HFFc6 (cell line): ENCODE measurements at regions not wholly inside any gene's neighbourhood (a gene's known extent, or its start where the extent isn't known, plus 50 kb on each side); places are given as distances from the start of the nearest gene placed in this dataset.

Experiments used
- DNase-seq: peaks from one replicate; pipeline ENCODE4 v3.0.0-alpha.2; 2018
- H3K27ac Mint-ChIP-seq: 2 replicates; pipeline ENCODE4 v1.8.0; 2020; ENCODE audit warnings: mild to moderate bottlenecking, mixed read lengths
- H3K27me3 Mint-ChIP-seq: 2 replicates; pipeline ENCODE4 v1.8.0; 2021; ENCODE audit warnings: mild to moderate bottlenecking, moderate library complexity, mixed read lengths; ENCODE audit not compliant: insufficient read depth
- H3K36me3 Mint-ChIP-seq: 2 replicates; pipeline ENCODE4 v1.8.0; 2021; ENCODE audit warnings: low read depth, mixed read lengths
- H3K4me1 Mint-ChIP-seq: 2 replicates; pipeline ENCODE4 v1.8.0; 2020; ENCODE audit warnings: low read depth, mixed read lengths
- H3K4me3 Mint-ChIP-seq: 2 replicates; pipeline ENCODE4 v1.8.0; 2020; ENCODE audit warnings: mild to moderate bottlenecking, moderate library complexity, mixed read lengths
- H3K9me3 Mint-ChIP-seq: 2 replicates; pipeline ENCODE4 v1.8.0; 2020; ENCODE audit warnings: mild to moderate bottlenecking, mixed read lengths
- CTCF ChIP-seq: fragments of 200-600 bp; sonication (generic); IDR thresholded peaks from 2 replicates; pipeline ENCODE4 v1.5.0; 2021; ENCODE audit warnings: antibody characterized with exemption, mild to moderate bottlenecking

DNA sequence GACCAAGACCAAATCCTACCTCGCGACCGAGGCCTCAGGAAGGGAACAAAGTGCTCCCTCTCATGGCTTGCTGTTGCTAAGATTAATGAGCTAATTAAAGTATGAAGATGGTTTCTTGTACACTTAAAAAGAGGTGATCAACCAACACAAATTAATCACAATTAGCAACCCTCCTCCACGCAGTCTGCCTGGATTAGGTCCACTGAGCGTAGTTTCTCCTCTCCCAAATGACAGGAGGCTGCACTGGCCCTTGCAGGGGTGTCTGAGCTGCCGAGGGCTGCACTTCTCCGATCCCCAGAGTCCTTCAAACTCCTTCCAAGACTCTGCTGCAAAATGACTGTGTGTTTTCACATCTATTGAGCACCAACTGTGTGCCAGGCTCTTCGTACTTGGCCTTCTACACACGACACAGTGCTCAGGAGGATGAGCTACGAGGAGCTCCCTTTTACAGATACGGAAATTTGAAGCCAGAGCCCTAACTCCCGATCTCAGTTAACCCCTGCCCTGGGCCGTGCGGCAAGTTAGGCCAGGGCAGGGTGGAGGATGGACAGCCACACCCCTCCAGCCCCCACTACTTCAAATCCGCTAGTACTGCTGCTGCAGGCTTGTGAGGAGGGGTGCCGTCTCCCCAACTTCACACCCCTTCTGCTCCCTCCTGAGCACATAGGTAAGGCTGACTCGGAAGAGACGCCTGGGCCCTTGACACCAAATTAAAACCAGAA is 101.0 kb upstream of the LINGO1 start:
- Mint-ChIP-seq H3K36me3 (no peaks in the 10 kb centered on the region), H3K27me3 (peaks cover 53% of the 10 kb centered on the region), H3K9me3 (no peaks in the 10 kb centered on the region), H3K27ac (no peak overlapping the region), H3K4me3 (no peak overlapping the region), H3K4me1 (no peaks in the 10 kb centered on the region)
- no peak for DNase-seq
- TF ChIP-seq CTCF: no peak

DNA sequence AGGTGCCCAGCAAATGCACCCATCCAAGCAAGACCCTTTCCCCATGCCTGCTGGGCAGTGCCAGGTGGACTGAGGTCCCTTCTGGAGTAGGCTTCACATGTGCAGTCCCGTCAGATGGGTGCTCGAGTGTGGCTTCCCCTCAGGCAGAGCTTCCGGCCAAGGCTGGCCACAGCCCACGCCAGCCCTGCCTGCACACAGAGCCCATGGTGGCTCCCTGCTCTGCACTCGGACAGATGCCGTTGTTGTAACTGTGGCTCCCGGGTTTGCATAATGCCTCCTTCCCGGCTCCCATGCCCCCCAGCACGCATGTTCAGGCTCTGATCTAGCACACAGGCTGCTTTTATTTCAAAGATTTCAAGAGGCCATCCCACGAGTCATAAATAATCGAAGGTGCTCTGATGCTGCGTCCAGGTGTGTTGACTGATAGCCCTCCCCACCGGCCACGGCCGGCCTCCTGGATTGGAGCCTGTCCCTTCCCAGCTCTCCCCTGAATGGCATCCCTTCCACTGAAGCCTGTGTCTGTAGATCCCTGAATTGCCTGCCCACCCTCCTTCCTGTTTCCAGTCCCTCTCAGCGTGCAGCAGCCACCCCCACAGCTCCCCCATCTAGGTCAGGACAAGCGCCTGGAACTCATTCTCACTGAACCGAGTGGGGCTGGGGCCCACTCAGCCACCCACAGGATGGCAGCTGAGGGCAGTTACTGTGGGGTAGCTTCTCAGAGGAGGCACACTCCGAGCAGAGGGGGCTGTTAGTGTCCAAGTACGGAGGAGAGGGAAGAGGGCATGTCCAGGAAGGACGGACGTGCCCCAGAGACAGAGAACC is 100.0 kb upstream of the LINGO1 start:
- Mint-ChIP-seq H3K27me3 (peaks cover 46% of the 10 kb centered on the region), H3K36me3 (no peaks in the 10 kb centered on the region)
- no peak for TF ChIP-seq CTCF

DNA sequence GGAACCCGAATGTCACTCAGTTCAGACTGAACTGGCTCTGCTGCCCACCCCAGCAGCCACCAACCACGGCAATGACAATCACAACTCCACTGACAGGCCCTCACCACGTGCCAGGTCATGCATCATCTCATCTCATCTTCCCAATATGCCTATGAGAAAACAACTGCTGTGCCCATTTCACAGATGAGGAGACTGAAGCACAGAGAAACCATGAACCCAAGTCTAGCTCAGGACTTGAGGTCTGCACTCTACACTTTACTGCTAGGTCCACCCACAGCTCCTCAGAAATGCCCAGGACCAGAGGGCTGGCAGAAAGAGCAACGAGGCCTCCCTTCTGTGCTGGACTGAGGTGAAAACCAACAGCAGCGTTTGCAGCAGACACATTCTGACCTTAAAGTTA is 99.2 kb upstream of the LINGO1 start:
- H3K4me1 Mint-ChIP-seq: no peaks in the 10 kb centered on the region
- H3K4me3 Mint-ChIP-seq: no peak overlapping the region
- DNase-seq: no peak
- no peaks in the 10 kb centered on the region for H3K36me3 Mint-ChIP-seq
- H3K27me3 Mint-ChIP-seq: peaks cover 46% of the 10 kb centered on the region
- no peaks in the 10 kb centered on the region for H3K9me3 Mint-ChIP-seq
- H3K27ac Mint-ChIP-seq: no peak overlapping the region
- no peak for TF ChIP-seq CTCF

More for the DNA sequence above, 100.0 kb upstream of the LINGO1 start:
- Mint-ChIP-seq H3K4me3 (no peak overlapping the region), H3K4me1 (no peaks in the 10 kb centered on the region), H3K27ac (no peak overlapping the region), H3K9me3 (no peaks in the 10 kb centered on the region)
- no peak for DNase-seq

- no peak overlapping the region for H3K27ac Mint-ChIP-seq
- TF ChIP-seq CTCF: no peak
- no peaks in the 10 kb centered on the region for H3K36me3 Mint-ChIP-seq
- no peak overlapping the region for H3K4me3 Mint-ChIP-seq
- no peak for DNase-seq
- no peaks in the 10 kb centered on the region for H3K9me3 Mint-ChIP-seq
- H3K4me1 Mint-ChIP-seq: no peaks in the 10 kb centered on the region
- H3K27me3 Mint-ChIP-seq: peaks cover 42% of the 10 kb centered on the region
Measured at GRCh38 chr15:77731067-77731466, 98.4 kb upstream of the LINGO1 start.

GRCh38 chr15:77727635-77728304 is 95.1 kb upstream of the LINGO1 start:
- TF ChIP-seq CTCF: no peak
- DNase-seq: no peak
- Mint-ChIP-seq H3K4me1 (no peaks in the 10 kb centered on the region), H3K9me3 (no peaks in the 10 kb centered on the region), H3K27ac (no peak overlapping the region), H3K4me3 (no peak overlapping the region), H3K27me3 (peaks cover 27% of the 10 kb centered on the region), H3K36me3 (no peaks in the 10 kb centered on the region)
